ENCODE measurements at regions not wholly inside any gene's neighbourhood (a gene's known extent, or its start where the extent isn't known, plus 50 kb on each side); places are given as distances from the start of the nearest gene placed in this dataset.

DNA sequence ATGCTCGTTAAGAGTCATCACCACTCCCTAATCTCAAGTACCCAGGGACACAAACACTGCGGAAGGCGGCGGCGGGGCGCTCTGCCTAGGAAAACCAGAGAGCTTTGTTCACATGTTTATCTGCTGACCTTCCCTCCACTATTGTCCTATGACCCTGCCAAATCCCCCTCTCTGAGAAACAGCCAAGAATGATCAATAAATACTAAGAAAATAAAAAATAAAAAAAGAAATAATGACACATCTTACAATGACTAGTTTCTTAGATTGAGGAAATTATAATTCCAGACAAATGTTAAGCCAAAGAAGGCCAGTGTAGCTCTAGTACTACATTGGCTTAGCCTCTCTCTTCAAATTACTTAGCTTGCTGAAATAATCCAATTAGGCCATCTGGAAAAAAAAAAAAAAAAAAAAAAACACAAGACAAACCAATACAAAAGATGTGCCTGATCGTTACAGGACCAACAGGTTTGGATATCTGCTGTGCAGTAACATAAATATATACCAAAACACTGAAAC, 58.0 kb downstream of the ANXA2R start (continued):
- TF ChIP-seq, protein P1, sequence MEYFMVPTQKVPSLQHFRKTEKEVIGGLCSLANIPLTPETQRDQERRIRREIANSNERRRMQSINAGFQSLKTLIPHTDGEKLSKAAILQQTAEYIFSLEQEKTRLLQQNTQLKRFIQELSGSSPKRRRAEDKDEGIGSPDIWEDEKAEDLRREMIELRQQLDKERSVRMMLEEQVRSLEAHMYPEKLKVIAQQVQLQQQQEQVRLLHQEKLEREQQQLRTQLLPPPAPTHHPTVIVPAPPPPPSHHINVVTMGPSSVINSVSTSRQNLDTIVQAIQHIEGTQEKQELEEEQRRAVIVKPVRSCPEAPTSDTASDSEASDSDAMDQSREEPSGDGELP (CRISPR knock-in tag; IDR thresholded peaks at IDR 0.05; ENCODE audit: borderline replicate concordance) = peak; percentile 60; the same call in 1 of the 2 replicates
- no peak for TF ChIP-seq CBX2 (IDR thresholded peaks at IDR 0.05; ENCODE audit: insufficient read depth, low read length, poor library complexity, severe bottlenecking)
- peak; percentile 27 for TF ChIP-seq ASH1L (IDR thresholded peaks at IDR 0.05; ENCODE audit: borderline replicate concordance, low read depth, partially characterized antibody)
- peak; percentile 69 for TF ChIP-seq NFIC (IDR thresholded peaks at IDR 0.05)
- TF ChIP-seq NCOA1 (IDR thresholded peaks at IDR 0.05; ENCODE audit: low read depth) = no peak
- TF ChIP-seq, protein P2, sequence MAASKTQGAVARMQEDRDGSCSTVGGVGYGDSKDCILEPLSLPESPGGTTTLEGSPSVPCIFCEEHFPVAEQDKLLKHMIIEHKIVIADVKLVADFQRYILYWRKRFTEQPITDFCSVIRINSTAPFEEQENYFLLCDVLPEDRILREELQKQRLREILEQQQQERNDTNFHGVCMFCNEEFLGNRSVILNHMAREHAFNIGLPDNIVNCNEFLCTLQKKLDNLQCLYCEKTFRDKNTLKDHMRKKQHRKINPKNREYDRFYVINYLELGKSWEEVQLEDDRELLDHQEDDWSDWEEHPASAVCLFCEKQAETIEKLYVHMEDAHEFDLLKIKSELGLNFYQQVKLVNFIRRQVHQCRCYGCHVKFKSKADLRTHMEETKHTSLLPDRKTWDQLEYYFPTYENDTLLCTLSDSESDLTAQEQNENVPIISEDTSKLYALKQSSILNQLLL (CRISPR knock-in tag; IDR thresholded peaks at IDR 0.05; ENCODE audit: borderline replicate concordance) = no peak
- TF ChIP-seq SMARCC2 (IDR thresholded peaks at IDR 0.05; ENCODE audit: low read depth) = peak; percentile 53; the same call in 1 of the 2 replicates
- TF ChIP-seq, protein P3, sequence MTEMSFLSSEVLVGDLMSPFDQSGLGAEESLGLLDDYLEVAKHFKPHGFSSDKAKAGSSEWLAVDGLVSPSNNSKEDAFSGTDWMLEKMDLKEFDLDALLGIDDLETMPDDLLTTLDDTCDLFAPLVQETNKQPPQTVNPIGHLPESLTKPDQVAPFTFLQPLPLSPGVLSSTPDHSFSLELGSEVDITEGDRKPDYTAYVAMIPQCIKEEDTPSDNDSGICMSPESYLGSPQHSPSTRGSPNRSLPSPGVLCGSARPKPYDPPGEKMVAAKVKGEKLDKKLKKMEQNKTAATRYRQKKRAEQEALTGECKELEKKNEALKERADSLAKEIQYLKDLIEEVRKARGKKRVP (CRISPR knock-in tag; IDR thresholded peaks at IDR 0.05) = peak; percentile 57; the same call in 1 of the 2 replicates
- no peak for TF ChIP-seq CBX3 (IDR thresholded peaks at IDR 0.05; ENCODE audit: borderline replicate concordance in 1 of 2, low read length in 2 of 2)
- TF ChIP-seq, protein P4, sequence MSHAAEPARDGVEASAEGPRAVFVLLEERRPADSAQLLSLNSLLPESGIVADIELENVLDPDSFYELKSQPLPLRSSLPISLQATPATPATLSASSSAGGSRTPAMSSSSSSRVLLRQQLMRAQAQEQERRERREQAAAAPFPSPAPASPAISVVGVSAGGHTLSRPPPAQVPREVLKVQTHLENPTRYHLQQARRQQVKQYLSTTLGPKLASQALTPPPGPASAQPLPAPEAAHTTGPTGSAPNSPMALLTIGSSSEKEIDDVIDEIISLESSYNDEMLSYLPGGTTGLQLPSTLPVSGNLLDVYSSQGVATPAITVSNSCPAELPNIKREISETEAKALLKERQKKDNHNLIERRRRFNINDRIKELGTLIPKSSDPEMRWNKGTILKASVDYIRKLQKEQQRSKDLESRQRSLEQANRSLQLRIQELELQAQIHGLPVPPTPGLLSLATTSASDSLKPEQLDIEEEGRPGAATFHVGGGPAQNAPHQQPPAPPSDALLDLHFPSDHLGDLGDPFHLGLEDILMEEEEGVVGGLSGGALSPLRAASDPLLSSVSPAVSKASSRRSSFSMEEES (CRISPR knock-in tag; IDR thresholded peaks at IDR 0.05) = no peak
- TF ChIP-seq, protein P5, sequence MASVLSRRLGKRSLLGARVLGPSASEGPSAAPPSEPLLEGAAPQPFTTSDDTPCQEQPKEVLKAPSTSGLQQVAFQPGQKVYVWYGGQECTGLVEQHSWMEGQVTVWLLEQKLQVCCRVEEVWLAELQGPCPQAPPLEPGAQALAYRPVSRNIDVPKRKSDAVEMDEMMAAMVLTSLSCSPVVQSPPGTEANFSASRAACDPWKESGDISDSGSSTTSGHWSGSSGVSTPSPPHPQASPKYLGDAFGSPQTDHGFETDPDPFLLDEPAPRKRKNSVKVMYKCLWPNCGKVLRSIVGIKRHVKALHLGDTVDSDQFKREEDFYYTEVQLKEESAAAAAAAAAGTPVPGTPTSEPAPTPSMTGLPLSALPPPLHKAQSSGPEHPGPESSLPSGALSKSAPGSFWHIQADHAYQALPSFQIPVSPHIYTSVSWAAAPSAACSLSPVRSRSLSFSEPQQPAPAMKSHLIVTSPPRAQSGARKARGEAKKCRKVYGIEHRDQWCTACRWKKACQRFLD (CRISPR knock-in tag; IDR thresholded peaks at IDR 0.05) = no peak
- peak; percentile 12; the same call in 1 of the 2 replicates for TF ChIP-seq BHLHE40 (IDR thresholded peaks at IDR 0.05; ENCODE audit: low read length)
- TF ChIP-seq SRSF3 (IDR thresholded peaks at IDR 0.05; ENCODE audit: insufficient read depth, low read length) = no peak
- no peak for TF ChIP-seq CHCHD3 (CRISPR knock-in tag; IDR thresholded peaks at IDR 0.05)
- no peak for TF ChIP-seq FOXA1 (IDR thresholded peaks at IDR 0.05; ENCODE audit: borderline replicate concordance)
- no peak for TF ChIP-seq TFAM (CRISPR knock-in tag; conservative IDR thresholded peaks at IDR 0.05)
- no peak for TF ChIP-seq NEUROD1 (IDR thresholded peaks at IDR 0.05; ENCODE audit: borderline replicate concordance, low read depth, low read length, partially characterized antibody)
- TF ChIP-seq HMG20A (CRISPR knock-in tag; conservative IDR thresholded peaks at IDR 0.05) = no peak
- TF ChIP-seq KDM5B (IDR thresholded peaks at IDR 0.05; ENCODE audit: insufficient replicate concordance, low read depth, low read length) = no peak
- TF ChIP-seq MTA2 (IDR thresholded peaks at IDR 0.05; ENCODE audit: low read depth) = peak; percentile 40; the same call in 1 of the 2 replicates
- no peak for TF ChIP-seq ZBTB1 (CRISPR knock-in tag; IDR thresholded peaks at IDR 0.05; ENCODE audit: borderline replicate concordance, low read depth)
- peak; percentile 76 for TF ChIP-seq NR2C1 (IDR thresholded peaks at IDR 0.05)
- peak; percentile 79 for TF ChIP-seq NR2C1 (tag; IDR thresholded peaks at IDR 0.05)

Data from K562 (cell line).